Activated CD4-positive, alpha-beta T cell treated with anti-CD3 and anti-CD28 coated beads, Interleukin-2, amount 50 U/mL, for 48 hours (primary cell): ENCODE measurements at regions not wholly inside any gene's neighbourhood (a gene's known extent, or its start where the extent isn't known, plus 50 kb on each side); places are given as distances from the start of the nearest gene placed in this dataset.

Experiments used
- DNase-seq, 2 experiments: peaks; one replicate each; pipeline ENCODE4 v3.0.0-alpha.2; 2020

- DNase-seq, result no peak
Observed at GRCh38 chr3:168497183-168497582, 401.5 kb upstream of the GOLIM4 start.

GRCh38 chr3:168495932-168496331 lies 400.2 kb upstream of the GOLIM4 start:
- no peak for DNase-seq

GRCh38 chr3:168495270-168495669 lies 399.5 kb upstream of the GOLIM4 start:
- DNase-seq, result no peak

GRCh38 chr3:168493412-168494205 lies 397.9 kb upstream of the GOLIM4 start:
- DNase-seq, result no peak

- DNase-seq, result no peak
Observed at GRCh38 chr3:168490981-168491380, 395.3 kb upstream of the GOLIM4 start.

GRCh38 chr3:168489301-168489700 lies 393.6 kb upstream of the GOLIM4 start:
- DNase-seq, result no peak

GRCh38 chr3:168485936-168486335 lies 390.2 kb upstream of the GOLIM4 start:
- no peak for DNase-seq

- DNase-seq, result no peak
Observed at GRCh38 chr3:168476360-168476980, 380.7 kb upstream of the GOLIM4 start.

- no peak for DNase-seq
Observed at GRCh38 chr3:168475704-168476103, 380.0 kb upstream of the GOLIM4 start.

GRCh38 chr3:168473334-168473890 lies 377.7 kb upstream of the GOLIM4 start:
- no peak for DNase-seq

GRCh38 chr3:168472783-168473182 lies 377.1 kb upstream of the GOLIM4 start:
- DNase-seq, result no peak

- DNase-seq, result no peak
Observed at GRCh38 chr3:168470380-168470779, 374.7 kb upstream of the GOLIM4 start.

GRCh38 chr3:168469436-168469835 lies 373.7 kb upstream of the GOLIM4 start:
- DNase-seq, result no peak

GRCh38 chr3:168467115-168467714 lies 371.5 kb upstream of the GOLIM4 start:
- DNase-seq, result no peak

GRCh38 chr3:168461793-168462192 lies 366.1 kb upstream of the GOLIM4 start:
- DNase-seq, result no peak

GRCh38 chr3:168459226-168459784 lies 363.6 kb upstream of the GOLIM4 start:
- DNase-seq, result no peak

- DNase-seq, result no peak
Observed at GRCh38 chr3:168457954-168458539, 362.3 kb upstream of the GOLIM4 start.

GRCh38 chr3:168455814-168456213 lies 360.1 kb upstream of the GOLIM4 start:
- DNase-seq, result no peak

GRCh38 chr3:168453623-168454022 lies 357.9 kb upstream of the GOLIM4 start:
- DNase-seq, result no peak

GRCh38 chr3:168443965-168444364 lies 348.2 kb upstream of the GOLIM4 start:
- no peak for DNase-seq

- no peak for DNase-seq
Observed at GRCh38 chr3:168442502-168442901, 346.8 kb upstream of the GOLIM4 start.

GRCh38 chr3:168436245-168436724 lies 340.6 kb upstream of the GOLIM4 start:
- no peak for DNase-seq

- DNase-seq, result no peak
Observed at GRCh38 chr3:168431491-168431890, 335.8 kb upstream of the GOLIM4 start.
